Endothelial cell of umbilical vein (primary cell): ENCODE measurements at regions not wholly inside any gene's neighbourhood (a gene's known extent, or its start where the extent isn't known, plus 50 kb on each side); places are given as distances from the start of the nearest gene placed in this dataset.
A peak's percentile ranks its signal among the peaks of the same experiment; 100 is the strongest.

Experiments
- BruUV-seq: library from RNA; stranded (reverse); fragments of 400-500 nt; replicated peaks from 2 replicates; lab custom pipeline; 2021; lab: Mats Ljungman, UMichigan
- CTCF ChIA-PET: fragments of 300-600, 350-600 bp; sonication (Branson Sonifier 250); formaldehyde crosslinking; loops from one replicate; lab custom pipeline; 2021; ENCODE audit warnings: antibody characterized with exemption, inconsistent platforms; lab: Charles Lee
- POLR2A ChIA-PET: fragments of 300-600, 350-600 bp; sonication (Branson Sonifier 250); formaldehyde crosslinking; loops from one replicate; lab custom pipeline; 2021; ENCODE audit warnings: antibody characterized with exemption, inconsistent platforms; lab: Charles Lee
- DNase-seq: peaks from one replicate; pipeline ENCODE4 v3.0.0-alpha.2; 2011; ENCODE audit warnings: low read depth, low spot score
- FAIRE-seq: peaks from 2 replicates; lab custom pipeline; 2011; peaks lifted over from hg19 to GRCh38; lab: Jason Lieb, UNC
- H2AFZ ChIP-seq: 2 replicates; pipeline ENCODE4 v1.6.0; 2012; ENCODE audit warnings: low read depth, low read length, control low read depth, inconsistent platforms
- H3K27ac ChIP-seq: 2 replicates; pipeline ENCODE4 v1.5.1; 2011; ENCODE audit warnings: low read depth, mild to moderate bottlenecking, control low read depth, low read length, moderate library complexity; ENCODE audit not compliant: insufficient read depth
- H3K27me3 ChIP-seq, 2 experiments: 2 replicates each; pipeline versions ENCODE4 v1.6.0 to v1.6.1; 2011; ENCODE audit warnings: low read length in 2 of 2, mixed read lengths in 1 of 2; ENCODE audit not compliant: control insufficient read depth in 2 of 2, insufficient read depth in 2 of 2
- H3K36me3 ChIP-seq, 2 experiments: 2 replicates in 1 of 2; 3 replicates in 1 of 2; pipeline ENCODE4 v1.5.1; 2011; ENCODE audit warnings: low read length in 2 of 2, mild to moderate bottlenecking in 1 of 2, moderate library complexity in 1 of 2; ENCODE audit not compliant: control insufficient read depth in 2 of 2, insufficient read depth in 2 of 2; ENCODE audit errors: extremely low read depth in 1 of 2
- H3K4me1 ChIP-seq: 3 replicates; pipeline ENCODE4 v1.5.1; 2011; ENCODE audit warnings: mild to moderate bottlenecking, low read length; ENCODE audit not compliant: control insufficient read depth, insufficient read depth; ENCODE audit errors: extremely low read depth
- H3K4me2 ChIP-seq: 2 replicates; pipeline ENCODE4 v1.6.1; 2011; ENCODE audit warnings: low read length, control low read depth, mixed read lengths; ENCODE audit not compliant: insufficient read depth
- H3K4me3 ChIP-seq, 3 experiments: fragments of 200-600 bp in 1 of 3; sonication (generic), shearing (Covaris generic) in 1 of 3; replicated peaks in 1 of 3; 2 replicates each; pipeline ENCODE4 v1.5.1; 2011 to 2016; ENCODE audit warnings: control low read depth in 3 of 3, low read length in 3 of 3, mild to moderate bottlenecking in 2 of 3, inconsistent platforms in 1 of 3, low read depth in 1 of 3, moderate library complexity in 1 of 3; ENCODE audit not compliant: insufficient read depth in 1 of 3
- H3K79me2 ChIP-seq: 2 replicates; pipeline ENCODE4 v1.6.0; 2012; ENCODE audit warnings: low read length, inconsistent platforms; ENCODE audit not compliant: control insufficient read depth, insufficient read depth
- H3K9ac ChIP-seq: replicated peaks from 2 replicates; pipeline ENCODE3; 2011; ENCODE audit warnings: low read length, control low read depth; ENCODE audit not compliant: insufficient read depth; ENCODE audit errors: extremely low read depth
- H3K9me1 ChIP-seq: replicated peaks from 3 replicates; pipeline ENCODE4 v1.6.0; 2011; ENCODE audit warnings: mild to moderate bottlenecking, low read length; ENCODE audit not compliant: control insufficient read depth, insufficient read depth; ENCODE audit errors: extremely low read depth
- H3K9me3 ChIP-seq: replicated peaks from 2 replicates; pipeline ENCODE4 v1.5.1; 2012; ENCODE audit warnings: low read length, inconsistent platforms; ENCODE audit not compliant: control insufficient read depth, insufficient read depth
- H4K20me1 ChIP-seq: replicated peaks from 2 replicates; pipeline ENCODE3; 2011; ENCODE audit warnings: mild to moderate bottlenecking, low read length; ENCODE audit not compliant: control insufficient read depth, insufficient read depth; ENCODE audit errors: extremely low read depth
- EZH2 ChIP-seq: IDR thresholded peaks from 2 replicates; pipeline ENCODE4 v1.6.1; 2012; ENCODE audit warnings: borderline replicate concordance, low read depth, mild to moderate bottlenecking, moderate library complexity, low read length, inconsistent platforms; ENCODE audit not compliant: severe bottlenecking
- FOS ChIP-seq: IDR thresholded peaks from 2 replicates; pipeline ENCODE4 v1.6.1; 2011; ENCODE audit warnings: mild to moderate bottlenecking, low read length, moderate library complexity, borderline replicate concordance; ENCODE audit not compliant: insufficient read depth
- GATA2 ChIP-seq: IDR thresholded peaks from 2 replicates; pipeline ENCODE4 v1.7.0; 2011; ENCODE audit warnings: low read depth, mild to moderate bottlenecking, moderate library complexity, mixed read lengths, low read length; ENCODE audit not compliant: insufficient read length, insufficient read depth
- JUN ChIP-seq: IDR thresholded peaks from 2 replicates; pipeline ENCODE4 v1.6.1; 2011; ENCODE audit warnings: borderline replicate concordance, low read depth; ENCODE audit not compliant: insufficient read length, insufficient read depth
- MYC ChIP-seq: IDR thresholded peaks from one replicate; pipeline ENCODE4 v1.6.1; 2011; ENCODE audit warnings: mild to moderate bottlenecking, low read depth, low read length
- POLR2A ChIP-seq: IDR thresholded peaks from 2 replicates; pipeline ENCODE4 v1.6.1; 2012; ENCODE audit warnings: low read depth, mild to moderate bottlenecking, control low read depth, low read length
- POLR2AphosphoS5 ChIP-seq: IDR thresholded peaks from 2 replicates; pipeline ENCODE4 v1.6.1; 2012; ENCODE audit warnings: low read depth, mild to moderate bottlenecking, control low read depth, low read length, moderate library complexity; ENCODE audit not compliant: insufficient read depth
- dilution Hi-C: fragments of 300-500 bp; cut with MboI; formaldehyde crosslinking; loops from one replicate; pipeline ENCODE4 v1.15.0; 2019; ENCODE audit warnings: low sequenced_read_pairs; ENCODE audit not compliant: extremely low pct_ligation_motif_present
- intact Hi-C: fragments of 100-400 bp; cut with micrococcal nuclease; formaldehyde crosslinking; loops from one replicate; pipeline ENCODE4 v1.10.0; 2022
- TF ChIP-seq, protein P1 (sequence below): IDR thresholded peaks from 2 replicates; pipeline ENCODE4 v1.6.1; 2011; ENCODE audit not compliant: insufficient read depth, insufficient read length
- TF ChIP-seq, protein P2 (sequence below), 2 donors: IDR thresholded peaks; 1 replicate in 1 of 2; 2 replicates in 1 of 2; pipeline ENCODE4 v1.5.1; 2011; ENCODE audit warnings: low read length in 2 of 2, mild to moderate bottlenecking in 2 of 2, moderate library complexity in 2 of 2, control low read depth in 1 of 2, inconsistent platforms in 1 of 2, low read depth in 1 of 2; ENCODE audit not compliant: insufficient read depth in 1 of 2; ENCODE audit errors: extremely low read depth in 1 of 2

DNA sequence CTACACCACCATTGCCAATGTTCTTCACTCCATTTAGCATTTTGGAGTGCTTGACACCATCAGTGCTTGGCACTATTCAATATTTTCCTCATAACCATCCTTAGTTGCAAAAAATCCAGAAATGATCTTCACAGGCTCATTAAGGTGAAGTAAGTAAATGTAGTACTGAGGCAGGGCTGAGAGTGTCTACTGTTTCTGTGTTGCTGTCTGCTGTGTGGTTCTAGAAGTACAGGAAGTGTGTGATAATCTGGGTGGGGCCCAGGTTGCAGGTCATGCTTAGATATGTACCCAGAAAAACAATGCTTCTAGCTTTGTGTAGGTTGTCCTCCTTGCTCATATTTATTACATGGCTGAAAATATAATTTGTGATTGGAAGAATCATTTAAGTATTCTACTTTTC is 411.8 kb upstream of the CCDC179 start:
- H3K79me2 ChIP-seq: no peaks in the 10 kb centered on the region
- H2AFZ ChIP-seq: peak overlapping the region; percentile 3
- ChIA-PET CTCF (no interaction called here), POLR2A (no interaction called here)
- no peak overlapping the region for H3K9ac ChIP-seq
- no peaks in the 10 kb centered on the region for H4K20me1 ChIP-seq
- no TSS peak for BruUV-seq
- H3K4me1 ChIP-seq: no peaks in the 10 kb centered on the region
- dilution Hi-C loops (no loop called here), intact Hi-C loops (no loop called here)
- FAIRE-seq: no peak
- no peaks in the 10 kb centered on the region for H3K9me3 ChIP-seq
- no peak for DNase-seq
- H3K4me3 ChIP-seq: no peak overlapping the region
- no peaks in the 10 kb centered on the region for H3K36me3 ChIP-seq
- no peaks in the 10 kb centered on the region for H3K9me1 ChIP-seq
- H3K4me2 ChIP-seq: no peak overlapping the region
- no peaks in the 10 kb centered on the region for H3K27me3 ChIP-seq
- TF ChIP-seq POLR2AphosphoS5 (no peak), JUN (no peak), EZH2 (no peak), GATA2 (no peak), MYC (no peak), FOS (no peak), POLR2A (no peak)
- TF ChIP-seq, protein P1, sequence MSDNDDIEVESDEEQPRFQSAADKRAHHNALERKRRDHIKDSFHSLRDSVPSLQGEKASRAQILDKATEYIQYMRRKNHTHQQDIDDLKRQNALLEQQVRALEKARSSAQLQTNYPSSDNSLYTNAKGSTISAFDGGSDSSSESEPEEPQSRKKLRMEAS: no peak
- TF ChIP-seq, protein P2, sequence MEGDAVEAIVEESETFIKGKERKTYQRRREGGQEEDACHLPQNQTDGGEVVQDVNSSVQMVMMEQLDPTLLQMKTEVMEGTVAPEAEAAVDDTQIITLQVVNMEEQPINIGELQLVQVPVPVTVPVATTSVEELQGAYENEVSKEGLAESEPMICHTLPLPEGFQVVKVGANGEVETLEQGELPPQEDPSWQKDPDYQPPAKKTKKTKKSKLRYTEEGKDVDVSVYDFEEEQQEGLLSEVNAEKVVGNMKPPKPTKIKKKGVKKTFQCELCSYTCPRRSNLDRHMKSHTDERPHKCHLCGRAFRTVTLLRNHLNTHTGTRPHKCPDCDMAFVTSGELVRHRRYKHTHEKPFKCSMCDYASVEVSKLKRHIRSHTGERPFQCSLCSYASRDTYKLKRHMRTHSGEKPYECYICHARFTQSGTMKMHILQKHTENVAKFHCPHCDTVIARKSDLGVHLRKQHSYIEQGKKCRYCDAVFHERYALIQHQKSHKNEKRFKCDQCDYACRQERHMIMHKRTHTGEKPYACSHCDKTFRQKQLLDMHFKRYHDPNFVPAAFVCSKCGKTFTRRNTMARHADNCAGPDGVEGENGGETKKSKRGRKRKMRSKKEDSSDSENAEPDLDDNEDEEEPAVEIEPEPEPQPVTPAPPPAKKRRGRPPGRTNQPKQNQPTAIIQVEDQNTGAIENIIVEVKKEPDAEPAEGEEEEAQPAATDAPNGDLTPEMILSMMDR (IDR thresholded peaks at IDR 0.05; ENCODE audit: extremely low read depth in 1 of 2, insufficient read depth in 1 of 2, low read depth in 1 of 2, low read length in 2 of 2): no peak
- no peak overlapping the region for H3K27ac ChIP-seq
